GM19467 (cell line): ENCODE measurements at regions not wholly inside any gene's neighbourhood (a gene's known extent, or its start where the extent isn't known, plus 50 kb on each side); places are given as distances from the start of the nearest gene placed in this dataset.

Experiments used
- ATAC-seq: cut with Tn5 transposase; IDR thresholded peaks from one replicate; pipeline ENCODE4 v1.9.1; 2021; ENCODE audit warnings: mild to moderate bottlenecking, moderate library complexity; ENCODE audit not compliant: unreplicated experiment

DNA sequence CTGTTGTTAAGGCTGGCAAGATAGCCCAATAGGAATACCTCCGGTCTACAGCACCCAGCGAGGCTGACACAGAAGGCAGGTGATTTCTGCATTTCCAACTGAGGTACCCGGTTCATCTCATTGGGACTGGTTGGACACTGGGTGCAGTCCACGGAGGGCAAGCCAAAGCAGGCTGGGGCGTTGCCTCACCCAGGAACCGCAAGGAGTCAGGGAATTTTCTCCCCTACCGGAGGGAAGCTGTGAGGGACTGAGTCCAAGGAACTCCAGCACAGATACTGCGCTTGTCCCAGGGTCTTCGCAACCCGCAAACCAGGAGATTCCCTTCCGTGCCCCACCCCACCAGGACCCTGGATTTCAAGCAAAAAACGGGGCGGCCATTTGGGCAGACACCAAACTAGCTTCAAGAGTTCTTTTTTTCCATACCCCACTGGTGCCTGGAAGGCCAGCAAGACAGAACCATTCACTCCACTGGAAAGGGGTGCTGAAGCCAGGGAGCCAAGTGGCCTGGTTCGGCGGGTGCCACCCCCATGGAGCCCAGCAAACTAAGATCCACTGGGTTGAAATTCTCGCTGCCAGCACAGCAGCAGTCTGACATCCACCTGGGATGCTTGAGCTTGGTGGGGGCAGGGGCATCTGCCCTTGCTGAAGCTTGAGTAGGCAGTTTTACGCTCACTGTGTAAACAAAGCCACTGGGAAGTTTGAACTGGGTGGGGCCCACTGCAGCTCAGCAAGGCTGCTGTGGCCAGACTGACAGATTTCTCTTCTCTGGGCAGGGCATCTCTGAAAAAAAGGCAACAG, 647.2 kb downstream of the BNC2 start:
- ATAC-seq = no peak

- ATAC-seq = no peak
Observed at GRCh38 chr9:16230731-16231130, 639.7 kb downstream of the BNC2 start.

- no peak for ATAC-seq
Observed at GRCh38 chr9:16236311-16236710, 634.2 kb downstream of the BNC2 start.

DNA sequence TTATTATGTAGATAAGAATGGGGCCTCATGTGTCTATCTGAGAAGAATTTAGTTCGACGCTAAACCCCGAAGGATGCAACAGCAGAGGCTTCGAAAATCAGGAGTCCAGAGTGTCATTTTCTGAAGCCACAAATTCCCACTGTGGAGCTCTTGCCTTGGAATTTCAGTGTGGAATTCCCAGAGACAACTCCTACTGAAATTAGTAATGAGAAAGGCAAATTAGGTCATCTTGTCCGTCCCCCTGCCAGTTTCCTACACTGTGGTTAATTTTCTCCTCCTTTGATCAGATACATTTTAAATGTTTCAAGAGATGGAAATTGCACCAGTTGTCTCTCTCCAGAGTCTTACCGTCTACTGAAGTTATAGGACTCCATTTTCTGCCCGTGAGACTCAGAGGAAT, 633.6 kb downstream of the BNC2 start:
- ATAC-seq = no peak

DNA sequence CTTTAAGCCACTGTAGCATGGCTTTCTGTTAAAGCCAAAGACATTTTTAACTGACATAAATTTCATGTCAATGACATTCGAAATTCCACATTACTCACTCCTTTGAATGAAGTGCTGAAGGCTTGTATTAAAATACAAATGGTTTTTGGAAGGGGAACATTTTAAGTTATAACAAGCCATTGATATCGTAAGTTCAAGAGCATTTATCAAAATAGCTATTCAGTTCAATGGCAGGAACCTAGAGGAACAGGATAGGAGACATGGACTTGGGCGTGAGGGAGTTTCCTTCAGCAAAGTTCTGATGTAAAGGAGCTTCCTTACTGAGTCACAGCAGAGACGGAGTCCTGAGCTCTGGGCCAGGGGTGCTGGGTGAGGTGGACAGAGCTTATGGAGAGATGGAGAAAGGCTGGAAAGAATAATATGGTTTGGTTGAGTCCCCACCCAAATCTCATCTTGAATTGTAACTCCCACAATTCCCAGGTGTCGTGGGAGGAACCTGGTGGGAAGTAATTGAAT, 631.8 kb downstream of the BNC2 start:
- no peak for ATAC-seq

DNA sequence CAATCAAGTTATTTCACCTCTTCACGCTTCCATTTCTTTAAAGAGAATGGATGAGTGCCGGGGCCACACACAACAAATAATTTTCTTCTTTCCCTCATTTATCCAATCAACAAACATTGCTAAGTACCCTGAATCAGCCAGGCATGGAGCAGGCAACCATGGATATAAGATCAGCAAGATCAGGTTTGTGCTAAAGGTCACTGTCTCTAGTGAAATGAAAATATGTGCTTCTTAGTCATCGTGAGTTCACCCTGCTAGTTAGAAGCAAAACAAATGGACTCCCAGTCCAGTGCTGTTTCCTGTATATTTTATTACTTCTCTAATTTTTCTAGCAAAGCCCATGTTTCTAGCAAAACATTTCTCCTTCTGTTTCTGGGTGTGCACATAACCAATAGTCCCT, 629.2 kb downstream of the BNC2 start:
- ATAC-seq = no peak

GRCh38 chr9:16243798-16244197, 626.7 kb downstream of the BNC2 start:
- ATAC-seq = no peak

- ATAC-seq = no peak
Observed at GRCh38 chr9:16245756-16246440, 624.6 kb downstream of the BNC2 start.

DNA sequence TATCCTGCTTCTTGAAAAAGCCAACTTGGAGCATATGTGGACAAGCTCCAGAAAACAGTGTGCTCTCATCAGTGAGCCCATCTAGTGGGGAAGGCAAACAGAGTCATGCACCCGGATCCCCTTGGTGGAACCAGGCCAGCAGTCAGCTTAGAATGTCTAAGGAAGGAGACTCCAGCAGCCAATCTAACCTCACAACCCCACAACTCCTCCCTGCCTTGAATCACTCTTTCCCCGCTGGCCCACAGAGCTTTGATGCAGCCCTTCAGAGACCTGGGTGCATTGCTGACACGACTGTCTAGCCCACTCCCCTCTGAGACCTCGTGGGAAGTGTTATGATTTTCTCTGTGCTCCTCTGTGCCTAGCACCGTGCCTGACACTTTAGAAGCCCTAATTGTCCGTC, 623.7 kb downstream of the BNC2 start:
- ATAC-seq = no peak

GRCh38 chr9:16247188-16247875, 623.1 kb downstream of the BNC2 start:
- no peak for ATAC-seq

DNA sequence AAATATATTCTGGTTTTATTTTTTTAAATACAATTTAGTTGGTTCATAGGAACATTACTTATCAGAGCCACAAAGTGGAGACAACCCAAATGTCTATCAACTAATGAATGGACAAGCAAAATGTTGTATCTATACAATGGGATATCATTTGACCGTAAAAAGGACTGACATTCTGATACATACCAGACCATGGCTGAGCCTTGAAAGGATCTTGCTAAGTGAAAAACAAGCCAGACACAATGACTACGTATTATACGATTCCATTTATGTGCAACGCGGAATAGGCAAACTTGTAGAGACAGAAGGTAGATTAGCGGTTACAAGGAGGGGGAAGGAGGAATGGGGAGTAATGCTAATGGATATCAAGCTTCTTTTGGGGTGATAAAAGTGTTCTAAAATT, 621.6 kb downstream of the BNC2 start:
- no peak for ATAC-seq

DNA sequence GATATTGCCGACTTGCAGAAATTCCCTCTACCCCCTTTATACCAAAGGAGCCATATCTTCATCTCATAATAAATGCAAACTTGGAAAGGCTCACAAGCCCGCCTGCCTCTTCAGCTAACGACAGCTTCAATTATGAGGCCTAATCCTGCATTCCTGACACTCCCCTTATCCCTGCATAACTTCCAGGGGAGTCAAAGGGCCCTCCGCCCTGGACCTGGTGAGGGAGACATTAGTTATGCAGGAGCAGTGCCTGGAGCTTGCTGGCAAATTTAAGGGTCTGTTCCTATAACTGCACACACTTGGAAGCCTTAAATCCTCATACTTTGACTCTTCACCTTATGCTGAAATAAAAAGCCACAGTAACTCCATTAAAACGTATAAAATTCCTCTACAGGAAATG, 617.9 kb downstream of the BNC2 start:
- ATAC-seq = no peak

- ATAC-seq = no peak
Observed at GRCh38 chr9:16254674-16255073, 615.8 kb downstream of the BNC2 start.

- no peak for ATAC-seq
Observed at GRCh38 chr9:16255217-16255616, 615.3 kb downstream of the BNC2 start.

DNA sequence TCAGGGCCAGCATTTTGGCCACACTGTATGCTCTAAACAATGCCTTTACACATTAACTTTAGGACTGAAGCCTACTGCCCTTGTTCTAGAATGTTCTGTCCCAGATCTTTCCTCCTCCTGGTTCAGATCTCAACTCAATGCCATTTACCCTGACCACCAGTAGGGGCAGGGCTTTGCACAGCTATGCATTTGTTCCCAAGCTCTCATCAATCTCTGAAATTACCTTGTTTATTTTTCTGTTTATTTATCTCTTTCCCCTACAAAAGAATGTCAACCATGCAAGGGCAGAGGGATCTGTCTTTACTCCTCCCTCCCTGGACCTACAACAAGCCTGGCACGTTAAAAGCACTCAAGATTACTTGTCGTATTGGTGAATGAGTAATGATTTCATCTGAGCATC, 612.9 kb downstream of the BNC2 start:
- ATAC-seq = no peak

DNA sequence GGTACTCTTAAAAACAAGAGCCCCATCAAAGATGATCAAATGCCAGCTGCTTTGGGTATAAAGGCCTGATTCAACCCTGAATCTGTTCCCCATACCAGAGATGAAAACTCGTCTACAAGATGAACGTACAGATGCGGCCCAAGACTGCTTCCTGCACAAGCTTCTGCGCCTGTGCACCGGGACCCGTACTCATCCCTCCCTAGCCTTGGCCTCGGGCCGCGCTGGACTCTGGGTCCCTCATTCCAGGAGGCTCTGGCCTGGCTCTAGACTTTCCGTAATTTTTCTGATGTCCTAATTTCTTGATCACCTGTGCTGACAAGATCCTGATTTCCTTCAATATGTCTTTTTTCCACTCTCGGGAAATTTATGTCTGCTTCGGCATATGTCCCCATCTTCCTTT, 612.3 kb downstream of the BNC2 start:
- no peak for ATAC-seq

- ATAC-seq = no peak
Observed at GRCh38 chr9:16258708-16259107, 611.8 kb downstream of the BNC2 start.

- no peak for ATAC-seq
Observed at GRCh38 chr9:16262477-16263261, 607.8 kb downstream of the BNC2 start.

GRCh38 chr9:16265688-16266087, 604.8 kb downstream of the BNC2 start:
- no peak for ATAC-seq

- ATAC-seq = no peak
Observed at GRCh38 chr9:16266648-16267276, 603.7 kb downstream of the BNC2 start.
